Erythroblast (primary cell): ENCODE measurements at regions not wholly inside any gene's neighbourhood (a gene's known extent, or its start where the extent isn't known, plus 50 kb on each side); places are given as distances from the start of the nearest gene placed in this dataset.

Experiments
- GATA1 ChIP-seq: IDR thresholded peaks from 2 replicates; pipeline ENCODE4 v1.6.1; 2011; ENCODE audit warnings: low read depth, mild to moderate bottlenecking, control low read depth, low read length, moderate library complexity
- POLR2A ChIP-seq: IDR thresholded peaks from 2 replicates; pipeline ENCODE4 v1.6.1; 2011; ENCODE audit warnings: mild to moderate bottlenecking, low read length

- no peak for TF ChIP-seq POLR2A
- TF ChIP-seq GATA1 = no peak
Measured at GRCh38 chr3:194910414-194910984, 224.8 kb downstream of the FAM43A start.
